Panc1 (cell line): ENCODE measurements at regions not wholly inside any gene's neighbourhood (a gene's known extent, or its start where the extent isn't known, plus 50 kb on each side); places are given as distances from the start of the nearest gene placed in this dataset.

Experiments
- ATAC-seq: fragments of 200-7000 bp; cut with Tn5 transposase; 2 replicates; pipeline ENCODE4 v1.9.1; 2020; ENCODE audit warnings: mild to moderate bottlenecking, moderate library complexity
- BruUV-seq: library from RNA; stranded (reverse); fragments of 400-500 nt; replicated peaks from 2 replicates; lab custom pipeline; 2021; lab: Mats Ljungman, UMichigan
- CTCF ChIA-PET: fragments of 300-600 bp; sonication (Branson Sonifier 250); formaldehyde crosslinking; loops from one replicate; lab custom pipeline; 2022; ENCODE audit warnings: antibody characterized with exemption; lab: Charles Lee
- POLR2A ChIA-PET: fragments of 300-600 bp; sonication (Branson Sonifier 250); formaldehyde crosslinking; loops from one replicate; lab custom pipeline; 2022; ENCODE audit warnings: antibody characterized with exemption; lab: Charles Lee
- DNase-seq: peaks from one replicate; pipeline ENCODE4 v3.0.0-alpha.2; 2010; ENCODE audit warnings: low read depth, low spot score
- H3K27ac ChIP-seq: 2 replicates; pipeline ENCODE4 v1.5.1; 2011; ENCODE audit warnings: mild to moderate bottlenecking, low read length, inconsistent platforms
- H3K27me3 ChIP-seq: fragments of 200-500 bp; sonication (Bioruptor generic); 2 replicates; pipeline ENCODE4 v1.6.0; 2014; ENCODE audit warnings: low read length, inconsistent platforms; ENCODE audit not compliant: control insufficient read depth, insufficient read depth
- H3K36me3 ChIP-seq: fragments of 200-500 bp; sonication (Bioruptor generic); 2 replicates; pipeline ENCODE4 v1.5.1; 2014; ENCODE audit warnings: inconsistent platforms, mild to moderate bottlenecking, low read length, moderate library complexity; ENCODE audit not compliant: control insufficient read depth, insufficient read depth
- H3K4me1 ChIP-seq: 2 replicates; pipeline ENCODE4 v1.5.1; 2011; ENCODE audit warnings: inconsistent platforms, mild to moderate bottlenecking, low read length, moderate library complexity; ENCODE audit not compliant: control insufficient read depth, insufficient read depth
- H3K4me3 ChIP-seq, 2 experiments: 2 replicates each; pipeline ENCODE4 v1.5.1; 2011 to 2012; ENCODE audit warnings: low read depth in 2 of 2, low read length in 2 of 2, mild to moderate bottlenecking in 2 of 2, inconsistent platforms in 1 of 2, moderate library complexity in 1 of 2
- H3K9me3 ChIP-seq: fragments of 200-500 bp; sonication (Bioruptor generic); 2 replicates; pipeline ENCODE4 v1.5.1; 2014; ENCODE audit warnings: low read depth, mild to moderate bottlenecking, inconsistent platforms, low read length, moderate library complexity; ENCODE audit not compliant: control insufficient read depth, insufficient read depth
- POLR2AphosphoS5 ChIP-seq: IDR thresholded peaks from 2 replicates; pipeline ENCODE4 v1.6.1; 2012; ENCODE audit warnings: mild to moderate bottlenecking, low read depth, low read length, moderate library complexity
- SIN3A ChIP-seq: IDR thresholded peaks from 2 replicates; pipeline ENCODE4 v1.6.1; 2012; ENCODE audit warnings: low read depth, mild to moderate bottlenecking, low read length, moderate library complexity, borderline replicate concordance; ENCODE audit not compliant: insufficient read depth
- TCF7L2 ChIP-seq: IDR thresholded peaks from 2 replicates; pipeline ENCODE4 v1.6.1; 2011; ENCODE audit warnings: mild to moderate bottlenecking, low read depth, low read length, inconsistent platforms
- in situ Hi-C: cut with HindIII; loops from 2 replicates; pipeline ENCODE4 v1.10.0; 2016; ENCODE audit warnings: low sequenced_read_pairs, low pct_unique_long_range_greater_than_20kb
- intact Hi-C: fragments of 100-400 bp; cut with micrococcal nuclease; formaldehyde crosslinking; loops from one replicate; pipeline ENCODE4 v1.10.0; 2022; ENCODE audit not compliant: unreplicated experiment
- TF ChIP-seq, protein P1 (sequence below), 2 experiments: IDR thresholded peaks; 2 replicates each; pipeline ENCODE4 v1.6.1; 2011 to 2012; ENCODE audit warnings: low read depth in 2 of 2, control low read depth in 1 of 2, low read length in 1 of 2, mild to moderate bottlenecking in 1 of 2, moderate library complexity in 1 of 2; ENCODE audit not compliant: insufficient read depth in 1 of 2
- TF ChIP-seq, protein P2 (sequence below): fragments of 450-650 bp; IDR thresholded peaks from 2 replicates; pipeline ENCODE4 v1.5.1; 2017; ENCODE audit warnings: mild to moderate bottlenecking

DNA sequence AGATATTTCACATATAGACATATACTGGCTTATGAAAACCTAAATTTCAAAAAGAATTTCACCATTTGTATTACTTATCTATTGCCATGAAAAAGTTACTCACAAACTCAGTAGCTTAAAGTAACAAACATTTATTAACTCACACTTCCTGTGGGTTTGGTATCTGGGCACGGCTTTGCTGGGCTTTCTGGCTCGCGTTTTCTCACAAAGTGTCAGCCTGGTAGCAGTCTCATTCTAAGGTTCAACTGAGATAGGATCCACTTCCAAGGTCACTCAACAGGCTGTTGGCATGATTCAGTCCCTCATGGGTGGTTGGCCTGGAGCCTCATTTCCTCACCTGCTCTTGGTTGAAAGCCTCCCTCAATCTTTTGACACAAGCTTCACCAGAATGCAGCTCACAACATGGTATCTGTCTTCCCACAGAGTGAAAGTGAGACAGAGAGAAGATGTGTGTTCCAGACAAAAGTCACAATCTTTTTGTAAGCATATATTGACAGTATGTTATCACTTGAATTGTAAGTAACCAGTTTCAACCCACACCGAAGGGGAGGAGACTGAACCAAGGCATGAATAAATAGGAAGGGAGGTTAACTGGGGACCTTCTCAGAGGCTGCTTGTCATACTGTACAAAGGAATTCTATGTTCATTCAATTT, 1065.8 kb upstream of the SPRY2 start:
- CTCF ChIA-PET: no interaction called here
- no TSS peak for BruUV-seq
- intact Hi-C loops: no loop called here

DNA sequence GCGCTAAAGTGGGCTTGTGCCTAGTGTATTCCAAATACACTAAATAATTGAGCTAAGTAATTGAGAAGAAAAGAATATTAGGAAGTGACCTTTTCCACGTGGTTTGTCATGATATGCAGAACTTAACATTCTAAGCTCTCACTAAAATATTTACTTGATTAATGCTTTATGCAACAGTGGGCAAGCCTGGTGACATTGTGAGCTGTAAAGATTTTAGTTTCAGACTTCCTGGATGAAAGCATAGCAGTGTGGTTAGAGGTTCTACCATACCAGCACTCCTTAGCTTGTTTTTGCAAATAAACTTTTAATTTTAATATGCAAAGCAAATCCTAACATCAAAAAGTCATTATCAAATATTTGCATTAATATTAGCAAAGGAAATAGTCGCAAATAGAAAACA, 1065.1 kb upstream of the SPRY2 start:
- Histone ChIP-seq H3K9me3 (no peaks in the 10 kb centered on the region), H3K4me1 (no peaks in the 10 kb centered on the region), H3K36me3 (no peaks in the 10 kb centered on the region), H3K27ac (no peak overlapping the region), H3K27me3 (no peaks in the 10 kb centered on the region), H3K4me3 (no peak overlapping the region)
- in situ Hi-C loops: no loop called here
- no peak for DNase-seq
- CTCF ChIA-PET: no interaction called here
- intact Hi-C loops: no loop called here
- no TSS peak for BruUV-seq
- TF ChIP-seq SIN3A: no peak
- TF ChIP-seq TCF7L2: no peak
- TF ChIP-seq, protein P1, sequence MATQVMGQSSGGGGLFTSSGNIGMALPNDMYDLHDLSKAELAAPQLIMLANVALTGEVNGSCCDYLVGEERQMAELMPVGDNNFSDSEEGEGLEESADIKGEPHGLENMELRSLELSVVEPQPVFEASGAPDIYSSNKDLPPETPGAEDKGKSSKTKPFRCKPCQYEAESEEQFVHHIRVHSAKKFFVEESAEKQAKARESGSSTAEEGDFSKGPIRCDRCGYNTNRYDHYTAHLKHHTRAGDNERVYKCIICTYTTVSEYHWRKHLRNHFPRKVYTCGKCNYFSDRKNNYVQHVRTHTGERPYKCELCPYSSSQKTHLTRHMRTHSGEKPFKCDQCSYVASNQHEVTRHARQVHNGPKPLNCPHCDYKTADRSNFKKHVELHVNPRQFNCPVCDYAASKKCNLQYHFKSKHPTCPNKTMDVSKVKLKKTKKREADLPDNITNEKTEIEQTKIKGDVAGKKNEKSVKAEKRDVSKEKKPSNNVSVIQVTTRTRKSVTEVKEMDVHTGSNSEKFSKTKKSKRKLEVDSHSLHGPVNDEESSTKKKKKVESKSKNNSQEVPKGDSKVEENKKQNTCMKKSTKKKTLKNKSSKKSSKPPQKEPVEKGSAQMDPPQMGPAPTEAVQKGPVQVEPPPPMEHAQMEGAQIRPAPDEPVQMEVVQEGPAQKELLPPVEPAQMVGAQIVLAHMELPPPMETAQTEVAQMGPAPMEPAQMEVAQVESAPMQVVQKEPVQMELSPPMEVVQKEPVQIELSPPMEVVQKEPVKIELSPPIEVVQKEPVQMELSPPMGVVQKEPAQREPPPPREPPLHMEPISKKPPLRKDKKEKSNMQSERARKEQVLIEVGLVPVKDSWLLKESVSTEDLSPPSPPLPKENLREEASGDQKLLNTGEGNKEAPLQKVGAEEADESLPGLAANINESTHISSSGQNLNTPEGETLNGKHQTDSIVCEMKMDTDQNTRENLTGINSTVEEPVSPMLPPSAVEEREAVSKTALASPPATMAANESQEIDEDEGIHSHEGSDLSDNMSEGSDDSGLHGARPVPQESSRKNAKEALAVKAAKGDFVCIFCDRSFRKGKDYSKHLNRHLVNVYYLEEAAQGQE (IDR thresholded peaks at IDR 0.05; ENCODE audit: insufficient read depth in 1 of 2, low read depth in 2 of 2, low read length in 1 of 2): no peak
- no peak for TF ChIP-seq POLR2AphosphoS5
- TF ChIP-seq, protein P2, sequence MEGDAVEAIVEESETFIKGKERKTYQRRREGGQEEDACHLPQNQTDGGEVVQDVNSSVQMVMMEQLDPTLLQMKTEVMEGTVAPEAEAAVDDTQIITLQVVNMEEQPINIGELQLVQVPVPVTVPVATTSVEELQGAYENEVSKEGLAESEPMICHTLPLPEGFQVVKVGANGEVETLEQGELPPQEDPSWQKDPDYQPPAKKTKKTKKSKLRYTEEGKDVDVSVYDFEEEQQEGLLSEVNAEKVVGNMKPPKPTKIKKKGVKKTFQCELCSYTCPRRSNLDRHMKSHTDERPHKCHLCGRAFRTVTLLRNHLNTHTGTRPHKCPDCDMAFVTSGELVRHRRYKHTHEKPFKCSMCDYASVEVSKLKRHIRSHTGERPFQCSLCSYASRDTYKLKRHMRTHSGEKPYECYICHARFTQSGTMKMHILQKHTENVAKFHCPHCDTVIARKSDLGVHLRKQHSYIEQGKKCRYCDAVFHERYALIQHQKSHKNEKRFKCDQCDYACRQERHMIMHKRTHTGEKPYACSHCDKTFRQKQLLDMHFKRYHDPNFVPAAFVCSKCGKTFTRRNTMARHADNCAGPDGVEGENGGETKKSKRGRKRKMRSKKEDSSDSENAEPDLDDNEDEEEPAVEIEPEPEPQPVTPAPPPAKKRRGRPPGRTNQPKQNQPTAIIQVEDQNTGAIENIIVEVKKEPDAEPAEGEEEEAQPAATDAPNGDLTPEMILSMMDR: no peak
- no peak for ATAC-seq
- POLR2A ChIA-PET: interaction anchor here (0.6 kb wide), 1 partner anchor 26 kb away, joined by 5 read pairs; no protein-coding TSS in a partner anchor

More for the DNA sequence above, 1065.8 kb upstream of the SPRY2 start:
- Histone ChIP-seq H3K36me3 (no peaks in the 10 kb centered on the region), H3K4me1 (no peaks in the 10 kb centered on the region), H3K27me3 (no peaks in the 10 kb centered on the region), H3K9me3 (no peaks in the 10 kb centered on the region), H3K27ac (no peak overlapping the region), H3K4me3 (no peak overlapping the region)
- TF ChIP-seq, protein P2: no peak
- TF ChIP-seq SIN3A: no peak
- no peak for TF ChIP-seq TCF7L2
- TF ChIP-seq, protein P1 (IDR thresholded peaks at IDR 0.05; ENCODE audit: insufficient read depth in 1 of 2, low read depth in 2 of 2, low read length in 1 of 2): no peak
- no peak for TF ChIP-seq POLR2AphosphoS5
- in situ Hi-C loops: no loop called here
- POLR2A ChIA-PET: no interaction called here
- DNase-seq: no peak
- ATAC-seq: no peak
